Right cardiac atrium (tissue), 5 donors: ENCODE measurements at regions not wholly inside any gene's neighbourhood (a gene's known extent, or its start where the extent isn't known, plus 50 kb on each side); places are given as distances from the start of the nearest gene placed in this dataset.
"Not testable (repeated sequence)": the region's sequence is repeated elsewhere in the genome, so short reads cannot be mapped to it uniquely, and the experiment has no call there.

Source experiments
- ATAC-seq, 2 donors: fragments of 200-7000 bp; cut with Tn5 transposase; one replicate each; pipeline versions ENCODE4 v1.8.0 to v1.9.1; 2020; ENCODE audit warnings: moderate library complexity in 2 of 2, mild to moderate bottlenecking in 1 of 2
- DNase-seq, 3 donors: peaks; one replicate each; pipeline ENCODE4 v3.0.0-alpha.2; 2020
- H3K27ac ChIP-seq: one replicate; pipeline ENCODE4 v1.5.1; 2013; ENCODE audit warnings: mild to moderate bottlenecking, low read length, control low read depth, moderate library complexity
- H3K27me3 ChIP-seq: one replicate; pipeline ENCODE4 v1.6.1; 2013; ENCODE audit not compliant: control insufficient read depth, insufficient read depth
- H3K4me1 ChIP-seq: one replicate; pipeline ENCODE4 v1.6.1; 2013; ENCODE audit warnings: low read length; ENCODE audit not compliant: control insufficient read depth, insufficient read depth
- H3K4me3 ChIP-seq: one replicate; pipeline ENCODE4 v1.5.1; 2013; ENCODE audit warnings: low read length, control low read depth
- H3K9me3 ChIP-seq: one replicate; pipeline ENCODE4 v1.6.1; 2013; ENCODE audit warnings: low read length; ENCODE audit not compliant: control insufficient read depth
- WGBS: extraction: QIAGEN DNeasy Blood & Tissue Kit; methylation state at CpG from one replicate; pipeline ENCODE4 v1.1.7; 2013; 5-methylcytosine and 5-hydroxymethylcytosine counted together
- intact Hi-C, 4 donors: fragments of 100-400 bp; cut with DNase I; formaldehyde crosslinking; loops; one replicate each; pipeline versions ENCODE4 v1.11.0 to v1.14.0; 2022 to 2023
- donor health status: healthy with polysubstance abuse.
- donor health status: DM: no; HTN: yes; CAD: no.
- donor health status: DM: no; HTN: no; CAD: no.
- donor health status: DM: no; HTN: yes; CAD: no; lungs with severe emphysema.
- donor health status: DM: yes; HTN: yes; CAD: no.

GRCh38 chr4:111959222-111959621, 186.0 kb upstream of the FAM241A start:
- H3K4me1 ChIP-seq, result no peaks in the 10 kb centered on the region
- H3K9me3 ChIP-seq, result no peaks in the 10 kb centered on the region
- no peak overlapping the region for H3K27ac ChIP-seq
- no peaks in the 10 kb centered on the region for H3K27me3 ChIP-seq
- intact Hi-C loops, result no loop called here
- no peak for ATAC-seq
- 54% methylated on average over 2 of the region's 2 CpGs for WGBS
- H3K4me3 ChIP-seq, result no peak overlapping the region
- no peak for DNase-seq

DNA sequence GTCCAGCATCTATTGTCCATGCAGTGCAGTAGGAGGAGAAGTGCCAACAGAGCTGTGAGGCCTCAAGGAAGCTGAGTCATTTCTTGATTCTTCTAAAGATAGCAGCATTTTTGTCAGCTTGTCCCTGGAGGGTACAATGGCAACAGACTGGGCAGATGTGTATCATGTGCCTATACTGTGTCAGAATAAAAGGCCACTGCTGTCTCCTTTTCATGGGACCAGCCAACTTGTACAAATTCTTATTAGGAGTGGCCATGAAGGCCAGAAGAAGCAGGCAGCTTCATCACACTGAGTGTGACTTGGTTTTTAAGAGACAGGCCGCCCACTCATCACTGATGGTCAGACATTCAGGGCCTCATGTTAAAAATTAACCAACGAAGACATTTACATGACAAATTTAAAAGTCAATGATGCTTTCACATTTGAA, 185.0 kb upstream of the FAM241A start:
- H3K27me3 ChIP-seq, result no peaks in the 10 kb centered on the region
- H3K9me3 ChIP-seq, result no peaks in the 10 kb centered on the region
- DNase-seq (no peak), ATAC-seq (no peak)
- H3K27ac ChIP-seq, result no peak overlapping the region
- 86% methylated on average over 2 of the region's 2 CpGs for WGBS
- H3K4me3 ChIP-seq, result no peak overlapping the region
- no peaks in the 10 kb centered on the region for H3K4me1 ChIP-seq
- intact Hi-C loops, result no loop called here

- H3K4me3 ChIP-seq, H3K27ac ChIP-seq, H3K27me3 ChIP-seq, DNase-seq, ATAC-seq, H3K4me1 ChIP-seq, intact Hi-C loops, H3K9me3 ChIP-seq: not testable (repeated sequence)
- WGBS, result 76% methylated on average over 5 of the region's 5 CpGs
These were observed 184.2 kb upstream of the FAM241A start for GRCh38 chr4:111961026-111961425.

- intact Hi-C loops, result no loop called here
- ATAC-seq (no peak), DNase-seq (no peak)
- Histone ChIP-seq H3K9me3 (no peaks in the 10 kb centered on the region), H3K27me3 (no peaks in the 10 kb centered on the region), H3K4me1 (no peaks in the 10 kb centered on the region), H3K4me3 (no peak overlapping the region), H3K27ac (no peak overlapping the region)
- 48% methylated on average over 1 of the region's 1 CpG for WGBS
These were observed 183.4 kb upstream of the FAM241A start for GRCh38 chr4:111961809-111962208.

DNA sequence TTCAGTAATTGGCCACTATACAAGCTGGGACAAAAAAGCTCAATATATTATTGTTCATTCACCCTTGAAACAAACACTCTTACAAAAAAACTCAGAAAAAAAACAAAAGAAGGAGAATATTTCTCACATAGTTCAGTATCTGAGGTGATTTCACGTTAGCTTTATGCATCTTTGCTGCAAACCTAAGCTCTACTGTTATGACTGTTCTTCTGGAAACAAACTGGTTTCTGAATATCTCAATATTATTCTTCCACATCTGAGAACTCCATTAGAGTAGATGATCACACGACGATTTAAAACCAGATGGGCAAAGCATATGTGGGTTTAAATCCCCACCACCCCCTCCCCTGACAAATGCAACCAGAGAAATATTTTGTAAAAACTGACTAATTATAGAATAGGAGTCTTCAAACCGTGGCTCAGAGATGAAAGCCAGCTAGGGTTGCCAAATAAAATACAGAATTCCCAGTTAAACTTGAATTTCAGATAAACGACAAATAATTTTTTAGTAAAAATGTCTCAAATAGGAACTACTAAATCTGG, 182.0 kb upstream of the FAM241A start:
- no peak for ATAC-seq
- intact Hi-C loops, result no loop called here
- H3K27me3 ChIP-seq, result no peaks in the 10 kb centered on the region
- H3K27ac ChIP-seq, result no peak overlapping the region
- no peak overlapping the region for H3K4me3 ChIP-seq
- DNase-seq, result no peak
- no peaks in the 10 kb centered on the region for H3K4me1 ChIP-seq
- WGBS, result 61% methylated on average over 5 of the region's 5 CpGs
- no peaks in the 10 kb centered on the region for H3K9me3 ChIP-seq

- Histone ChIP-seq H3K9me3 (no peaks in the 10 kb centered on the region), H3K27ac (no peak overlapping the region), H3K27me3 (no peaks in the 10 kb centered on the region), H3K4me1 (no peaks in the 10 kb centered on the region), H3K4me3 (no peak overlapping the region)
- 86% methylated on average over 7 of the region's 7 CpGs for WGBS
- no peak for ATAC-seq
- DNase-seq, result no peak
- intact Hi-C loops, result no loop called here
These were observed 167.8 kb upstream of the FAM241A start for GRCh38 chr4:111977419-111977965.

DNA sequence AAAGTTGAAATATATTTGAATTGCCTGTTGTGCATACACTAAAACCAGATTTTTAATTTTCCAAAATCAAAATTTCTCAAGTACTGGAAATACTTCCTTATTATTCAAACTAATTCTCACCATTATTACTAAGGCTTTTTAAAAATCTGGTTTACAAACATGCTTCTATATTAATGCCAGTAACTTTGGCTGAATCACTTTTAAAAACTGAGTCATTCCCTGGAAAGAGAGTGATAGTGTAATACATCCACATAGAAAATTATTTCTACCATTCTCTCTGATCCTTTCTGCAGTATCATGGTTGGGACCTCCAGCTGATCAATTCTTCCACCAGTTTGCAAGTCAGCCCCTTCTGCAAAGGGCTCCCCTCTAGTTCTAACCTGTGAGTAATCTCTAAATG, 165.3 kb upstream of the FAM241A start:
- no peaks in the 10 kb centered on the region for H3K4me1 ChIP-seq
- H3K9me3 ChIP-seq, result no peaks in the 10 kb centered on the region
- H3K4me3 ChIP-seq, result no peak overlapping the region
- no peak overlapping the region for H3K27ac ChIP-seq
- DNase-seq (no peak), ATAC-seq (no peak)
- intact Hi-C loops, result no loop called here
- H3K27me3 ChIP-seq, result no peaks in the 10 kb centered on the region

GRCh38 chr4:111982089-111982488, 163.2 kb upstream of the FAM241A start:
- Histone ChIP-seq H3K27ac (no peak overlapping the region), H3K27me3 (no peaks in the 10 kb centered on the region), H3K9me3 (no peaks in the 10 kb centered on the region), H3K4me1 (no peaks in the 10 kb centered on the region), H3K4me3 (no peak overlapping the region)
- DNase-seq (no peak), ATAC-seq (no peak)
- 100% methylated on average over 1 of the region's 1 CpG for WGBS
- intact Hi-C loops, result no loop called here

- no peaks in the 10 kb centered on the region for H3K4me1 ChIP-seq
- H3K9me3 ChIP-seq, result no peaks in the 10 kb centered on the region
- H3K27me3 ChIP-seq, result no peaks in the 10 kb centered on the region
- intact Hi-C loops, result no loop called here
- 46% methylated on average over 10 of the region's 10 CpGs for WGBS
- no peak overlapping the region for H3K27ac ChIP-seq
- no peak overlapping the region for H3K4me3 ChIP-seq
- DNase-seq (no peak), ATAC-seq (peak; percentile 40 to 57)
These were observed 161.0 kb upstream of the FAM241A start for GRCh38 chr4:111984169-111984819.

GRCh38 chr4:111985426-111985825, 159.8 kb upstream of the FAM241A start:
- DNase-seq (no peak), ATAC-seq (no peak)
- H3K27me3 ChIP-seq, result no peaks in the 10 kb centered on the region
- H3K9me3 ChIP-seq, result no peaks in the 10 kb centered on the region
- 7% methylated on average over 2 of the region's 2 CpGs for WGBS
- H3K27ac ChIP-seq, result no peak overlapping the region
- intact Hi-C loops, result no loop called here
- no peak overlapping the region for H3K4me3 ChIP-seq
- no peaks in the 10 kb centered on the region for H3K4me1 ChIP-seq

DNA sequence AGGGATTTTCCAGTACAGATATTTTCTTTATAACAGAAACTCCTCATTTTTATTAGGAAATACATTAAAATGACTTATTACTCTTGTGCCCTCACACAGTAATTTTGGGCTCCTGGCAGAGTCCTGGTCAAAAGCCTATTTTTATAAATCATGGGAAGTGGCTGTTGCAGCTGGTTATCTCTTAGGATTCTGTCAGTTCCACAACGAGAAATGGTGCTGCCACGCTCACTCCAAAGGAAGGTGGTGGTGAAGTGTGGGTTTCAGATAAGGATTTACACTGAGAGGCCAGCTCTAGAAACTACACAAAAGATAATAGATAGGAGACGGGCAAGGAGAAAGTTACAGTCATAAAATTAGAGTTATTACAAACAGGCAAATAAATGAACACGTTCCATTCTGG, 159.2 kb upstream of the FAM241A start:
- Histone ChIP-seq H3K9me3 (no peaks in the 10 kb centered on the region), H3K27ac (no peak overlapping the region), H3K4me3 (no peak overlapping the region), H3K27me3 (no peaks in the 10 kb centered on the region), H3K4me1 (no peaks in the 10 kb centered on the region)
- intact Hi-C loops, result no loop called here
- WGBS, result 11% methylated on average over 4 of the region's 4 CpGs
- peak; percentile 48 to 60 for ATAC-seq
- DNase-seq, result no peak

DNA sequence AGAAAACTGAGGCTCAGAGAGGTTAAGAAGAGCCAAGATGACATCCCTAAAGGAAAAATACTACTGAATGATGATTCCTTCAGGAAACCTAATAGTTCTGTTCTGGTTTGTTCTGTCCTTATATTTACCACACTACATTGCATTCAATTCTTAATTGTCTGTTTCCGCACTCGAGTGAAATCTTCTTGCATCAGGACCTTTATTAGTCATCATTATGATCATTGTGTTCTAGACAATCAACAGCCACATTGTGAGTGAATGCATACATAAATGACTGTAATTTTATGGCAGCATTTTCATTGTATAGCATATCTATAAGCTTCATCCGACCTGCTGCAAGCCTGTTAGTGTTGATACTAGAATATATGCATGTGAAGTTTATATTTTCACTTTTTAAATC, 156.7 kb upstream of the FAM241A start:
- Histone ChIP-seq H3K4me3 (no peak overlapping the region), H3K4me1 (no peaks in the 10 kb centered on the region), H3K27ac (no peak overlapping the region), H3K27me3 (no peaks in the 10 kb centered on the region), H3K9me3 (no peaks in the 10 kb centered on the region)
- ATAC-seq, result no peak
- 76% methylated on average over 3 of the region's 3 CpGs for WGBS
- DNase-seq, result no peak
- intact Hi-C loops, result no loop called here
